Kidney (tissue), 13 donors: ENCODE measurements at regions not wholly inside any gene's neighbourhood (a gene's known extent, or its start where the extent isn't known, plus 50 kb on each side); places are given as distances from the start of the nearest gene placed in this dataset.

Experiments
- DNase-seq, 5 donors: peaks; one replicate each; pipeline ENCODE4 v3.0.0-alpha.2; 2013 to 2020
- FAIRE-seq: peaks from 2 replicates; lab custom pipeline; 2012; peaks lifted over from hg19 to GRCh38; lab: Jason Lieb, UNC
- H3K27ac ChIP-seq, 2 donors: one replicate each; pipeline ENCODE4 v1.7.0; 2013; ENCODE audit warnings: low read depth in 2 of 2, low read length in 2 of 2, inconsistent platforms in 1 of 2
- H3K27me3 ChIP-seq: one replicate; pipeline ENCODE4 v1.7.1; 2013; ENCODE audit warnings: low read length, inconsistent platforms; ENCODE audit not compliant: control insufficient read depth, insufficient read depth
- H3K36me3 ChIP-seq, 3 donors: one replicate each; pipeline versions ENCODE4 v1.7.0 to v1.7.1; 2013; ENCODE audit warnings: low read length in 3 of 3, control low read depth in 1 of 3, inconsistent platforms in 1 of 3; ENCODE audit not compliant: insufficient read depth in 3 of 3, control insufficient read depth in 2 of 3
- H3K4me1 ChIP-seq, 3 donors: one replicate each; pipeline versions ENCODE4 v1.7.0 to v1.7.1; 2013; ENCODE audit warnings: low read length in 3 of 3, inconsistent platforms in 1 of 3, low read depth in 1 of 3; ENCODE audit not compliant: control insufficient read depth in 2 of 3, insufficient read depth in 2 of 3
- H3K4me3 ChIP-seq, 3 donors: one replicate each; pipeline versions ENCODE4 v1.7.0 to v1.8.1; 2013; ENCODE audit warnings: low read length in 3 of 3, control low read depth in 1 of 3, inconsistent platforms in 1 of 3
- H3K9ac ChIP-seq, 3 donors: one replicate each; pipeline versions ENCODE4 v1.7.0 to v1.7.1; 2013; ENCODE audit warnings: low read length in 3 of 3, control low read depth in 1 of 3, inconsistent platforms in 1 of 3
- H3K9me3 ChIP-seq, 3 donors: one replicate each; pipeline versions ENCODE4 v1.7.0 to v1.7.1; 2013; ENCODE audit warnings: low read length in 3 of 3, control low read depth in 1 of 3, inconsistent platforms in 1 of 3; ENCODE audit not compliant: control insufficient read depth in 2 of 3, insufficient read depth in 1 of 3
- CTCF ChIP-seq: IDR thresholded peaks from 3 replicates; pipeline ENCODE4 v1.5.1; 2012; ENCODE audit warnings: mild to moderate bottlenecking, moderate library complexity, borderline replicate concordance; ENCODE audit not compliant: insufficient read depth; ENCODE audit errors: extremely low read depth
- intact Hi-C: fragments of 100-400 bp; cut with DNase I; formaldehyde crosslinking; loops from one replicate; pipeline ENCODE4 v1.11.1; 2022
- donor health status: control.
- donor health status: control.
- donor health status: control.
- donor health status: control.
- donor health status: control.
- donor health status: DM: yes; HTN: yes; CAD: no.
- donor health status: Normal renal cell carcinoma (clear cell type).

- intact Hi-C loops, result no loop called here
- Histone ChIP-seq H3K9ac (no peak overlapping the region), H3K4me3 (no peak overlapping the region), H3K4me1 (no peaks in the 10 kb centered on the region), H3K9me3 (no peaks in the 10 kb centered on the region), H3K27ac (no peak overlapping the region), H3K27me3 (no peaks in the 10 kb centered on the region), H3K36me3 (no peaks in the 10 kb centered on the region)
- DNase-seq (peak in 4 of 5 donors; percentile 28 to 84 (median 54)), FAIRE-seq (no peak)
- TF ChIP-seq CTCF, result no peak
Observed at GRCh38 chr18:61085761-61086160, 247.5 kb upstream of the CDH20 start.

GRCh38 chr18:61086657-61087056, 246.6 kb upstream of the CDH20 start:
- Histone ChIP-seq H3K27ac (no peak overlapping the region), H3K36me3 (no peaks in the 10 kb centered on the region), H3K9ac (no peak overlapping the region), H3K27me3 (no peaks in the 10 kb centered on the region), H3K4me1 (no peaks in the 10 kb centered on the region), H3K4me3 (no peak overlapping the region), H3K9me3 (no peaks in the 10 kb centered on the region)
- FAIRE-seq (no peak), DNase-seq (no peak)
- no peak for TF ChIP-seq CTCF
- intact Hi-C loops, result no loop called here

GRCh38 chr18:61091379-61091778, 241.9 kb upstream of the CDH20 start:
- no peak overlapping the region for H3K9ac ChIP-seq
- FAIRE-seq (no peak), DNase-seq (no peak)
- H3K27ac ChIP-seq, result no peak overlapping the region
- no peaks in the 10 kb centered on the region for H3K9me3 ChIP-seq
- no peak for TF ChIP-seq CTCF
- no peak overlapping the region for H3K4me3 ChIP-seq
- H3K36me3 ChIP-seq, result no peaks in the 10 kb centered on the region
- intact Hi-C loops, result no loop called here
- H3K27me3 ChIP-seq, result no peaks in the 10 kb centered on the region
- no peaks in the 10 kb centered on the region for H3K4me1 ChIP-seq

- Histone ChIP-seq H3K27me3 (no peaks in the 10 kb centered on the region), H3K36me3 (no peaks in the 10 kb centered on the region), H3K4me3 (no peak overlapping the region), H3K4me1 (no peaks in the 10 kb centered on the region), H3K9ac (no peak overlapping the region), H3K9me3 (no peaks in the 10 kb centered on the region), H3K27ac (no peak overlapping the region)
- FAIRE-seq, result no peak
- DNase-seq, result no peak
- intact Hi-C loops, result no loop called here
- TF ChIP-seq CTCF, result no peak
Observed at GRCh38 chr18:61093965-61094364, 239.3 kb upstream of the CDH20 start.
